ENCODE measurements at regions not wholly inside any gene's neighbourhood (a gene's known extent, or its start where the extent isn't known, plus 50 kb on each side); places are given as distances from the start of the nearest gene placed in this dataset.

DNA sequence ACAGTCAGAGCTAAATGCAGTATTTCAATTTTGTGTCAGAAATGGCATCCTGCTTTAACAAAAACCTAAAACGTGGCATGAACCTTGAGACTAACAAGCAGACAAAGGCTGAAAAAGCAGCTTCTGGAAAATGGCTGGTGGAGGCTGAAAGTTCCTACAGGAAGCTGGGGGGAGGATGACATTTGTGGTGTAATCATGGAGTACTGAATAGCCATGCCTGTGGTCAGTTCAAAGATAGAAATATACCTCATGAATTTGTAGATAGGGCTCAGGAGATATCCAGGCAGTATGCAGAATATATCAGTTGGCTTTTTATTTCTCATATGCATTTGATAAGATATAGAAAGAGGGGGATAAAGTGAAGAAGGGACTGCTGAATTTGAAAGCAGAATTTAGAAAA lies 181.7 kb downstream of the UQCRFS1 start:
- Histone ChIP-seq H3K4me3 (no peak overlapping the region), H3K9me3 (peaks cover 0 to 4% of the 10 kb centered on the region in 2 donors), H3K27ac (no peak overlapping the region), H3K36me3 (no peaks in the 10 kb centered on the region), H3K27me3 (no peaks in the 10 kb centered on the region), H3K4me1 (ENCODE audit: insufficient read depth) (no peaks in the 10 kb centered on the region)
- intact Hi-C loops (cut with DNase I), result no loop called here
- TF ChIP-seq, protein P1, sequence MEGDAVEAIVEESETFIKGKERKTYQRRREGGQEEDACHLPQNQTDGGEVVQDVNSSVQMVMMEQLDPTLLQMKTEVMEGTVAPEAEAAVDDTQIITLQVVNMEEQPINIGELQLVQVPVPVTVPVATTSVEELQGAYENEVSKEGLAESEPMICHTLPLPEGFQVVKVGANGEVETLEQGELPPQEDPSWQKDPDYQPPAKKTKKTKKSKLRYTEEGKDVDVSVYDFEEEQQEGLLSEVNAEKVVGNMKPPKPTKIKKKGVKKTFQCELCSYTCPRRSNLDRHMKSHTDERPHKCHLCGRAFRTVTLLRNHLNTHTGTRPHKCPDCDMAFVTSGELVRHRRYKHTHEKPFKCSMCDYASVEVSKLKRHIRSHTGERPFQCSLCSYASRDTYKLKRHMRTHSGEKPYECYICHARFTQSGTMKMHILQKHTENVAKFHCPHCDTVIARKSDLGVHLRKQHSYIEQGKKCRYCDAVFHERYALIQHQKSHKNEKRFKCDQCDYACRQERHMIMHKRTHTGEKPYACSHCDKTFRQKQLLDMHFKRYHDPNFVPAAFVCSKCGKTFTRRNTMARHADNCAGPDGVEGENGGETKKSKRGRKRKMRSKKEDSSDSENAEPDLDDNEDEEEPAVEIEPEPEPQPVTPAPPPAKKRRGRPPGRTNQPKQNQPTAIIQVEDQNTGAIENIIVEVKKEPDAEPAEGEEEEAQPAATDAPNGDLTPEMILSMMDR (IDR thresholded peaks at IDR 0.05), result no peak
- TF ChIP-seq EP300 (IDR thresholded peaks at IDR 0.05), result no peak
- no peak for TF ChIP-seq POLR2A (IDR thresholded peaks at IDR 0.05)
- WGBS, 3 donors, result 35 to 52% (median 41%) methylated on average over 1 of the region's 1 CpG
- DNase-seq, result no peak

DNA sequence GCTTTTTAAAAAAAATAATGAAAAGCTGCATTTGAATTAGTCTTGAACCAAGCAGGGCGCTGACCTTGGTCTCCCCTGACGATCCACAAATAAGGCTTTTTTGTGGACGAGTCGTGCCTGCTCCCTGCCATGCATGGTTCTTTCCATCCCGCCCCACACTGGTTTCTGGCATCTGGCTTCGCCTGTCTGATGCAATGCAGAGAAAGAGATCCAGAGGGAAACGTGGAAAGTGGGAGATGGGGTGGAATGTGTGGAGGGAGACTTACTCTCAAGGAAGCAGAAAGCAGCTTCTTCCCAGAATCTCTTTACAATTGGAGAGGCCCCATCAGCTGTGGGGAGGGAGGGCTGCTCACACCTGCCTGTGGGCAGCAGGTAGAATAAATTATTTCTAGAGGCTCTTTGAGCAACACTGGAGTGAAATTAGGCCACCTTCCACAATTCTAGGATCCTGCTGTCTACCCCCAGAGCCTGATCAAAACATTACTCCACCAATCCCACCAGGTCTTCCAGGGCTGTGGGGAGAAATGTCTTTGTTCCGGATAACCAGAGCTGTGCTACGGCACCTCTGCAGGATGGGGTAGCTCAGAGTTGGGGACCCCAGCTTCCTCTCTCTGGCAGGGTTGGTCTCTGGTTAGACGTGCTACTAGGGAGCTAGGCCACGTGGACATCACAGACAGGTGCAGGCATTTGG lies 183.5 kb downstream of the UQCRFS1 start:
- H3K36me3 ChIP-seq, result no peaks in the 10 kb centered on the region
- no peaks in the 10 kb centered on the region for H3K27me3 ChIP-seq
- intact Hi-C loops (cut with DNase I), result no loop called here
- DNase-seq, result no peak
- TF ChIP-seq, protein P1 (IDR thresholded peaks at IDR 0.05), result no peak
- no peak for TF ChIP-seq EP300 (IDR thresholded peaks at IDR 0.05)
- TF ChIP-seq POLR2A (IDR thresholded peaks at IDR 0.05), result no peak
- H3K4me1 ChIP-seq (ENCODE audit: insufficient read depth), result no peaks in the 10 kb centered on the region
- no peak overlapping the region for H3K4me3 ChIP-seq
- 70 to 79% (median 73%) methylated on average over 11 of the region's 11 CpGs for WGBS, 3 donors
- H3K9me3 ChIP-seq, result peaks cover 0 to 4% of the 10 kb centered on the region in 2 donors
- no peak overlapping the region for H3K27ac ChIP-seq

DNA sequence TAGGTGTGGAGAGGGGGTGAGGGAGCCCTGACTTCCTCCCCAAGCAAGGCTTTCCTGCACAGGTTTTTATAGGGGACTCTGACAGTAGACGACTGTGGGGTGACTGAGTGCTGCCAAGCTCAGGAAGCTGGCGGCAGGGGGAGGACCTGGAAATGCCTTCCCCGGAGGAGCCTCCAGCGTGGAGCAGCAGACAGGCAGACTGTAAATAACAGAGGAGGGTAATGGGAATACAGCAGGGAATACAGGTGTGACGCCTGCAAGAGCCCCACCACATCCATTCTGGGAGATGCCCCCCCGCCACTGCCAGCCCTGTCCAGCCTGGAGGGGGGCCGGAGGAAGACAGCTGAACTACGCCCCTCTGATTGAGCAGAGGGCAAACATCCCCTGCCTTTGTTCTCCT lies 190.4 kb downstream of the UQCRFS1 start:
- Histone ChIP-seq H3K9me3 (no peaks in the 10 kb centered on the region), H3K27me3 (no peaks in the 10 kb centered on the region), H3K27ac (no peak overlapping the region), H3K36me3 (no peaks in the 10 kb centered on the region), H3K4me3 (no peak overlapping the region), H3K4me1 (ENCODE audit: insufficient read depth) (no peaks in the 10 kb centered on the region)
- TF ChIP-seq POLR2A (IDR thresholded peaks at IDR 0.05), result no peak
- no peak for TF ChIP-seq EP300 (IDR thresholded peaks at IDR 0.05)
- TF ChIP-seq, protein P1 (IDR thresholded peaks at IDR 0.05), result no peak
- intact Hi-C loops (cut with DNase I), result no loop called here
- WGBS, 3 donors, result 43 to 62% (median 60%) methylated on average over 8 of the region's 8 CpGs
- DNase-seq, result no peak

DNA sequence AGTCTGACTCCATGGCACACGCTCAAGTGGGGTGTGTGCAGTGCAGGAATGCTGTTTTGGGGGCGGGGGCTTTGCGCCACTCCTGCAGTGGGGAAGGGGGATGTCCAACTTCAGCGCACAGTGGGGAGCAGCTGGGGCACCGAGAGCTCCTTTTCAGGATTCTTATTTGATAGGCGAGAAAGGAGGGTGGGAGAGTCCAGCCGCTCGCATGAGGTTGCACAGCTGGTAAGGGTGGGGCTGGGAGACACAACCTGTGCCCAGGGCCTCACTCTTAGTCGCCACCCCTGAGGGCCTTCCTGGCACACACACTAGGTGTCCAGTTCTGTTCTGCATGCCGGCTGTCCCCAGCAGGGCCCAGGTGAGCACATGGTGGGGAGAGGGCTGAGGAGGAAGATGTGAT lies 190.8 kb downstream of the UQCRFS1 start:
- 82 to 83% (median 83%) methylated on average over 10 of the region's 10 CpGs for WGBS, 3 donors
- H3K36me3 ChIP-seq, result no peaks in the 10 kb centered on the region
- no peak overlapping the region for H3K4me3 ChIP-seq
- no peaks in the 10 kb centered on the region for H3K4me1 ChIP-seq (ENCODE audit: insufficient read depth)
- no peak for DNase-seq
- intact Hi-C loops (cut with DNase I), result no loop called here
- no peaks in the 10 kb centered on the region for H3K27me3 ChIP-seq
- H3K9me3 ChIP-seq, result no peaks in the 10 kb centered on the region
- no peak overlapping the region for H3K27ac ChIP-seq
- TF ChIP-seq POLR2A (IDR thresholded peaks at IDR 0.05), result no peak
- TF ChIP-seq, protein P1 (IDR thresholded peaks at IDR 0.05), result no peak
- no peak for TF ChIP-seq EP300 (IDR thresholded peaks at IDR 0.05)
